ENCODE measurements at regions not wholly inside any gene's neighbourhood (a gene's known extent, or its start where the extent isn't known, plus 50 kb on each side); places are given as distances from the start of the nearest gene placed in this dataset.
"Not testable (repeated sequence)": the region's sequence is repeated elsewhere in the genome, so short reads cannot be mapped to it uniquely, and the experiment has no call there.

DNA sequence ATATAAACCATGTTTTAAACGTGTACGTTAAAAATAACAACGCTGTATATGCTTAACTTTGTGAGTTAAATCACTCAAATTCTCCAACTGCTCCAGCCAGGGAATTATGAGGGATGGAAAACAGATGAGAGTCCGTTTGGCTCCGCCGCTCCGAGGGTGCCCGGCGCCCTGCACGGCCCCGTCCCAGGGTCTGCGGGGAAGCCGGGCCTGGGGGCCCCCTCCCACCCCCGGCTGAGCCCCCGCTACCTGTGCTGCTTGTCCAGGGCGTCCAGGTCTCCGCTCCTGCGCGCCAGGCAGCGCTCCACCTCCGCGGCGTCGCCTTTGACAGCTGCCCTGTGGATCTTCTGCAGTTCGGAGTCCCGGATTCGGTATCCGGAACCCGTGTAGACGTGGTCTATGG lies 415.5 kb downstream of the FOXD4L4 start:
- in situ Hi-C loops (cut with MboI; ENCODE audit: low sequenced_read_pairs, unreplicated experiment); DNase-seq (ENCODE audit: low spot score): not testable (repeated sequence)

DNA sequence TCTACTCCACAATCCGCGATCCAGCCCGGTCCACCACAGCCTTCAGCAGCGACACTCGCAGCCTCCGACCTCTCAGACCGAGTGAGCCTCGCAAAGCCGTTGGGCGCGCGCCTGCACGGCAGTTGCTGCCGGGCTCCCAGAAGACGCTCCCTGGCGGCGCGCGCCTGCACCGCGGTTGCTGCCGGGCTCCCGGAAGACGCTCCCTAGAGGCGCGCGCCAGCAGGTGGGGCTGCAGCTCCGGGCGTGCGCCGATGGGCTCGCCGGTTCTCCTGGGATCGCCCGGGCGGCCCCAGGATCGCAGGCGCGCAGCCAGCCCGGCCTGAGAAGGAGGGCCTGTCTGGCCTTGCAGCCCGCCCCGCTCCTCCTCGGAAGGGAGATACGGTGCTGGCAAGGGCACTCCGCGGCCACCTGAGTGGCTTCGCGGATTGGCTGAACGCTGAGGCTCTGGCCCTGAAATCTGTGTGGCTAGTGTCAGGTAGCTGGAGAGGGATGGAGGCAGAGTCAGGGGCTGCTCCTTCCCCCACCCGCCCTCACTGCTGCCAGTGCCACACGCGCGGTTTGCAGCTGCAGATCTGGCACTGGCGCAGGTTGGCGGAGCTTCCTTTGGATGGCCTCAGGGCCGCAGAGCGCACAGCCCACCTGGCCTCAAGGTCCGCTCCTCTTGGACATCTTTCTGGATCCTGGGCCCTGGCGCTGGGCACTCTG lies 416.2 kb downstream of the FOXD4L4 start:
- in situ Hi-C loops (cut with MboI; ENCODE audit: low sequenced_read_pairs, unreplicated experiment); DNase-seq (ENCODE audit: low spot score): not testable (repeated sequence)
- TF ChIP-seq, protein P1, sequence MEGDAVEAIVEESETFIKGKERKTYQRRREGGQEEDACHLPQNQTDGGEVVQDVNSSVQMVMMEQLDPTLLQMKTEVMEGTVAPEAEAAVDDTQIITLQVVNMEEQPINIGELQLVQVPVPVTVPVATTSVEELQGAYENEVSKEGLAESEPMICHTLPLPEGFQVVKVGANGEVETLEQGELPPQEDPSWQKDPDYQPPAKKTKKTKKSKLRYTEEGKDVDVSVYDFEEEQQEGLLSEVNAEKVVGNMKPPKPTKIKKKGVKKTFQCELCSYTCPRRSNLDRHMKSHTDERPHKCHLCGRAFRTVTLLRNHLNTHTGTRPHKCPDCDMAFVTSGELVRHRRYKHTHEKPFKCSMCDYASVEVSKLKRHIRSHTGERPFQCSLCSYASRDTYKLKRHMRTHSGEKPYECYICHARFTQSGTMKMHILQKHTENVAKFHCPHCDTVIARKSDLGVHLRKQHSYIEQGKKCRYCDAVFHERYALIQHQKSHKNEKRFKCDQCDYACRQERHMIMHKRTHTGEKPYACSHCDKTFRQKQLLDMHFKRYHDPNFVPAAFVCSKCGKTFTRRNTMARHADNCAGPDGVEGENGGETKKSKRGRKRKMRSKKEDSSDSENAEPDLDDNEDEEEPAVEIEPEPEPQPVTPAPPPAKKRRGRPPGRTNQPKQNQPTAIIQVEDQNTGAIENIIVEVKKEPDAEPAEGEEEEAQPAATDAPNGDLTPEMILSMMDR (IDR thresholded peaks at IDR 0.05; ENCODE audit: borderline replicate concordance, control extremely low read depth, extremely low read depth, insufficient read depth, missing control alignments), result peak; percentile 49

DNA sequence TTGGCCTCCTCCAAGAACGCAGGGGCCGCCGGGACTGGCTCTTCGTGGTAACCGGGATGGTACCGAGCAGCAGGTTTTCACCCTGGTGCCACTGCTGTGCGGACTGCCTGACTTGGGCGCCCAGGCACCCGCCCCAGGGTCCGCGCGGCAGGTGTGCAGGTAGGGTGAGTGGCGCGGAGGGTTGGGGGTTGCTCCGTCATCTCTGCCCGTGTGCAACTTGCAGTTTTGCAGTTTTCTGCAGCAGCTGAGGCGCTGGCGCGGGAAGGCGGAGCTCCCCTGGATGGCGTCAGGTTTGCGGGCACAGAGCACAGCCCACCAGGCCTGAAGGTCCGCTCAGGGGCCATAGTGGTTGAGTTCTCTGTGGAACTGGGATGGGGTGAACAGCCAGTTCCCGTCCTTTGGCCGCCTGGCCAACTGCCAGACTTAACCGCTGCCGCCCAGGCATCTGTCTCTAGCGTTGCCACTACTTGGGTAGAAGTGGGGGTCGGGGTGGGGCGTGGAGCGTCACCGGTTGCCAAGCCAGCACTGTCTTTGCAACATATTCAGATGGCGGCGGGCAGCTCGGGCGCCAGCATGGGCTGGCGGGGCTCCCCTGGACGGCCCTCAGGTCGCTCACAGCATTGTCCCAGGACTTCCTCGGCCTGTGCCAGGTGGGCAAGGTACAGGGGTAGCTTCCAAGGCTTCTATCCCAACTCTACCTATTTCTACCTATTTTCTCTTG lies 417.2 kb downstream of the FOXD4L4 start:
- DNase-seq (ENCODE audit: low spot score); in situ Hi-C loops (cut with MboI; ENCODE audit: low sequenced_read_pairs, unreplicated experiment): not testable (repeated sequence)

DNA sequence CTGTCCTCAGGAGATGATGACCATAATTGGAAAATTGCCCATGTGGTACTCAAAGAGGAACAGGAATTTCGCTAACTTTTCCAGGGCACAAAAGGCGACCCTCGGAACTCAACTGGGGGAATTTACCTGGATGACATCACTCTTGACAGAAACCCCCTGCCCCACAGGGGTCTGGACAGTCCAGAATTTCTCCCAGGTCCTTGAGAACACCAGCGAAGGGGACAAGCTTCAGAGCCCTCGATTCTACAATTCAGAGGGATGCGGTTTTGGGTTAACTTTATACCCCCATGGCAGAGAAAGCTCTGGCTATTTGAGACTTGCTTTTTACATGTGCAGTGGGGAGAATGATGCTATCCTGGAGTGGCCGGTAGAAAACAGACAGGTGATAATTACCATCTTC lies 445.4 kb downstream of the FOXD4L4 start:
- DNase-seq (ENCODE audit: low spot score); in situ Hi-C loops (cut with MboI; ENCODE audit: low sequenced_read_pairs, unreplicated experiment): not testable (repeated sequence)

DNA sequence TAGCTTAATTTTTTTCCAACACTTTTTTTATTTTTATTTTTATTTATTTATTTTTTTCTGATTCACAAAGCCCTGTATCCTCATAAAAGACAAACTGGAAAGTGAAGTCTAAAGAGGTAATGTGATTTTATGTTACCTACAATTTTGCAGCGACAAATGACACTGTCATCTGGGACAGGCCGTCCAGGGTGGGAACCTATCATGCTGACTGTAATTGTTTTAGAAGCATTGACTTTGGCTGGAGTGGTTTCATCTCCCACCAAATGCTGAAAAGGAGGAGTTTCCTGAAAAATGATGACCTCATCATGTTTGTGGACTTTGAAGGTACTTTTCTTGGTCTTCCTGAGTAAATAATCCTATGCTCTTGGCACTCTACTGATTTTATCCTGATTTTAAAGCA lies 446.7 kb downstream of the FOXD4L4 start:
- in situ Hi-C loops (cut with MboI; ENCODE audit: low sequenced_read_pairs, unreplicated experiment); DNase-seq (ENCODE audit: low spot score): not testable (repeated sequence)

DNA sequence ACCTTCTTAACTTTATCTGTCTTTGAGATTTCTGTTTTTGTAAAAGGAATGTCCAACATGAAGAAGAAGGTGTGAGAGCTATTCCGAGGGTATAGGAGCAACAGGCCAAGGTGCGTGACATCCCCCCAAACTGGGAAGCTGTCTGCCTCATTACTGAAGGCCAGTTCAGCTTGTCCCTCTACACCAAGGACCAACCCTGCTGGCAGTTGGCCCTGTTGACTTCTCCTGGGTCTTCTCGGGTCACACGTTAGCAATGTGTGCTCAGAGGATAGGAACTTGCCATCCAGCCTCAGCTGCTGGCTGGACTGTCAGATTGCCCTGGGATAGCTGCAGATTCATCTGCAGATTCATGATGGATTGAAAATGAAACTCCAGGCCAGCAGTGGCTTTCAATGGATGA lies 460.3 kb downstream of the FOXD4L4 start:
- in situ Hi-C loops (cut with MboI; ENCODE audit: low sequenced_read_pairs, unreplicated experiment); DNase-seq (ENCODE audit: low spot score): not testable (repeated sequence)

DNA sequence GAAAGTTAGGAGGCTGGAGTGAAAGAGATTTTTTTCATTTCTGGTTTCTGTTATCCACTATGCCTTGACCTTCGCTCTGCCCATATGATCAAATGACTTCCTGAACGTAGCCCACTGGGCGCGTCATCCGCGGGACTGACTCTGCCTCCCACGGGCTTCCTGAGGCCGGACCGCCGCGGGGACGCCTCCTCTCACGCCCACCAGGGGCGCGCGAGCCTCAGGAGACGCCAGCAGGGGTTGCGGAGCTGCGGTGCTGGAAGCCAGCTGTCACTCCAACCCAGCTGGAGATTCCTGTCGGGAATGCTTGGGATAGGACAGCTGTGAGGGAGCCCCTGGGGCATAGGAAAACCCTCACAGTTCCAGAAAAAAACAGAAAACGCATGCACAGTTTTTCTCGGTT lies 461.5 kb downstream of the FOXD4L4 start:
- in situ Hi-C loops (cut with MboI; ENCODE audit: low sequenced_read_pairs, unreplicated experiment); DNase-seq (ENCODE audit: low spot score): not testable (repeated sequence)

DNA sequence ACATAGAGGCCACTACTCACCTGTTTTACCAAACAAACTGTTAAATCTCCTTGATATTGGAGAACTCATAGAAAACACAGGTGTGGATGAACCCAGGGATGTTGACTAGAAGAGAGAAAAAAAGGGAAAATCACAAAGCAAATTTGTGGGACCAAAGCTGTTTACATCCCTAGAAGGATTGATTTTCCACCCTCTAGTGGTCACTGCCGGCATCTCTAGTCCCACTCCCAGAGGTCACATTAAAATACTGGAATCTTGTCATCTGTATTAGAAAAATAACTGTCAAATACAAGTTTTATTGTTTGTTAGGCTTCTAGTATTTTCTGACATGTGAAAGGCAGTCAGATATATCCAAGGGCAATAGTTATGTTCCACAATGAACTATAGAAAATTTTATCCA lies 469.7 kb downstream of the FOXD4L4 start:
- DNase-seq (ENCODE audit: low spot score); in situ Hi-C loops (cut with MboI; ENCODE audit: low sequenced_read_pairs, unreplicated experiment): not testable (repeated sequence)

DNA sequence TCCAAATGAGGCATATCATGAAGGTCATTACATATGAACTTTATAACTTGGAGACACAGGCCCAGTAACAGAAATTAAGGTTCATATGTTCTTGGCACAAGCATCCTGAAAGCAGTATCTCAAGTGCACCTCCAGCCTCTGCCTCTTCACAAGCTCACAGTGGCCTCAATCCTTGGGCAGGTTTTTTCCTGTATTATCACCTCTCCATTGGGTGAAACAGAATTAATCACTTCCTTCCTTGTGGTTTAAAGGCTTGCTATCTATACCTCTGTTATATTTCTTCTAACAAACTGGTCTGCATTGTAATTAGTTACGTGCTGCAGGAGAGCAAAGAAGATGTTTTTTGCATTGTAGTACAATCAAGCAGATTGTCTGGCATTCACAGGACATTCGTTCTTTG lies 471.0 kb downstream of the FOXD4L4 start:
- in situ Hi-C loops (cut with MboI; ENCODE audit: low sequenced_read_pairs, unreplicated experiment), result not testable (repeated sequence)

DNA sequence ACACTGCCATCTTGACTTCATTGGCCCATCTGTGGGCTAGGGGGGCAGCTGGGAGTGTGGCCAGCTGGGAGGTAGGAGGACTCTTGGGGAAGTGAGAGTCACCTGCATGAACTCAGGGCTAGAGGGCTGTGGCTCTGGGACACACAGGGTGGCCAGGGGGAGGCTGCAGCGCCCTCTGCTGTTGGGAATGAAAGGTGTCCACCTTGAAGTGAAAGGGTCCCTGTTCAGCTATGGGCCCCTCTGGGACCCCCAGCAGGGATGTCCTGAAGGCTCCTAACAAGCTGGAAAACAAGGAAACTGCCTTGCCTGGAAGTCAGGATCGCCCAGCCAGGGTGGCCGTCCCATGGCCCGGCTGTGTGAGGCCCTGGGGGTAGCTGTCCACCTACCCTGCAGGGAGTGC lies 507.8 kb downstream of the FOXD4L4 start:
- in situ Hi-C loops (cut with MboI; ENCODE audit: low sequenced_read_pairs, unreplicated experiment); DNase-seq (ENCODE audit: low spot score): not testable (repeated sequence)

More for the DNA sequence above, 471.0 kb downstream of the FOXD4L4 start:
- DNase-seq (ENCODE audit: low spot score), result not testable (repeated sequence)

DNA sequence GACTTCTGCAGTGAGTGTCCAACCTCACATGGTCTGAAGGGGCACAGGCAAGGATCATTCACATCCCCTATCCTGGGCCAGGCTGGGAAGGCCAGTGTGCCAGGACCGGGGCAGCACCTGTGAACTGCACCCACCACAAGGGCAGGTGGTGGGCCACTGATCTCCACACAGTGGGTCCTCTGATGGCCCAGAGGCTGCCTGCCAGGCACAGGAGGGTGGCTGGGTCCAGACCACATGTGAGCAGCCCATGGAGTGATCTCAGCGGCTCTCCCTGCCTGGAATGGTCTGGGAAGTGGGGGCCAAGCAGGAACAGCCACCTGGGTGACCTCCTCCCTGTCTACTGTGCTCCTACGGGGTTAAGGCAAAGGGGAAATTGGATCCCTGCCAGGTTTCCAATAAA lies 508.5 kb downstream of the FOXD4L4 start:
- not testable (repeated sequence) for DNase-seq (ENCODE audit: low spot score)

DNA sequence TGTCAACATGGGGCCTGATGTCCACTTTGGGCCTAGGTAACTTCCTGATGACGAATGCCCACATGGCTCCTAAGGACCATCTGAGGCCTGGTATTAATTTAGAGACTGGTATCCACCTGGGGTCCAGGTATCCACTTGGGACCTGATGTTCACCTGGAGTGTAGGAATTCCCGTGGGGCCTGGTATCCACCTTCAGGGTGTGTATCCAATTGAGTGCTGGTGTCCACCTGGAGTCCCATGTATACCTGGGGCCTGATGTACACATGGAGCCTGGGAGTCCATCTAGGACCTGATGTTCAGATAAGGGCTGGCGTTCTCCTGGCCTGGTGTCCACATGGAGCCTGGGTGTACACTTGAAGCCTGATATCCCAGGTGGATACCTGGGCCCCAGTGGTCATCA lies 520.6 kb downstream of the FOXD4L4 start:
- DNase-seq (ENCODE audit: low spot score); in situ Hi-C loops (cut with MboI; ENCODE audit: low sequenced_read_pairs, unreplicated experiment): not testable (repeated sequence)

More for the DNA sequence above, 508.5 kb downstream of the FOXD4L4 start:
- in situ Hi-C loops (cut with MboI; ENCODE audit: low sequenced_read_pairs, unreplicated experiment), result not testable (repeated sequence)

DNA sequence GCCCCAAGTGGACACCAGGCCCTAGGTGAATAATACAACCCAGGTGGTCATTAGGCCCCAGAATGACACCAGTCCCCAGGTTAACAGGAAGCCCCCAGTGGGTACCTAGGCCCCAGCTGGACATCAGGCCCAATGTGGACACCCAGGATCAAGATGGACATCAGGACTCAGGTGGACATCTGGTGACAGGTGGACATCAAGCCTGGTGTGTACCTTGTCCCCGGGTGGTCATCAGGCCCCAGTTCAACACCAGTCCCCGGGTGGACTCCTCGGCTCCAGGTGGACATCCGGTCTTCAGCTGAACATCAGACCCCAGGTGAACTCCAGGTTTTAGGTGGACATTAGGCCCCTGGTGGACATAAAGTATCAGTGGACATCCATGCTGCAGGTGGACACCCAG lies 524.6 kb downstream of the FOXD4L4 start:
- in situ Hi-C loops (cut with MboI; ENCODE audit: low sequenced_read_pairs, unreplicated experiment); DNase-seq (ENCODE audit: low spot score): not testable (repeated sequence)

DNA sequence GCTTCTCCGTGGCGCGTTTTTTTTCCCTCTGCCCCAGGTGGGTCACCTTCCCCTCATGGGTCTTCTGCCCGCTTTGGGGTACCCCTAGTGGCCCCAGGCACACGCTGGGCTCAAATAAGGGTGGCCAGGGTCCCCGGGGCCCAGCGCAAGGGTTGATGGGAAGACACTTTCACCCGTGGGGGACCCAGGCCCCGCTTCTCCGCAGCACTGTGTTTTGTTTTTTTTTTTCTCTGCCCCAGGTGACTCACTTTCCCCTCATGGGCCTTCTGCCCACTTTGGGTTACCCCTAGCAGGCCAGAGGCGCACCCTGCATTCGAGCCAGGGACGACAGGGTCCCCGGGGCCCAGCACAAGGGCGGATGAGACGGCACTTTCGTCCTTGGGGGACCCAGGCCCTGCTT lies 526.7 kb downstream of the FOXD4L4 start:
- DNase-seq (ENCODE audit: low spot score); in situ Hi-C loops (cut with MboI; ENCODE audit: low sequenced_read_pairs, unreplicated experiment): not testable (repeated sequence)

DNA sequence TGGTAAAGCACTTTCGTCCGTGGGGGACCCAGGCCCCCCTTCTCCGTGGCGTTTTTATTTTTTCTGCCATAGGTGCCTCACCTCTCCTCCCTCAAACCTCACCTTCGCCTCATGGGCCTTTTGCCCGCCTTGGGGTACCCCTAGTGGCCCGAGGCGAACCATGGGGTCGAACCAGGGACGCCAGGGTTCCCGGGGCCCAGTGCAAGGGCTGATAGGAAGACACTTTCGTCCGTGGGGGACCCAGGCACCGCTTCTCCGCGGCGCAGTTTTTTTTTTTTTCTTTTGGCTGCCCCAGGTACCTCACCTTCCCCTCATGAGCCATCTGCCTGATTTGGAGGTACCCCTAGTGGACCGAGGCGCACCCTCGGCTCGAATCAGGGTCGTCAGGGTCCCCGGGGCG lies 527.8 kb downstream of the FOXD4L4 start:
- DNase-seq (ENCODE audit: low spot score); in situ Hi-C loops (cut with MboI; ENCODE audit: low sequenced_read_pairs, unreplicated experiment): not testable (repeated sequence)

DNA sequence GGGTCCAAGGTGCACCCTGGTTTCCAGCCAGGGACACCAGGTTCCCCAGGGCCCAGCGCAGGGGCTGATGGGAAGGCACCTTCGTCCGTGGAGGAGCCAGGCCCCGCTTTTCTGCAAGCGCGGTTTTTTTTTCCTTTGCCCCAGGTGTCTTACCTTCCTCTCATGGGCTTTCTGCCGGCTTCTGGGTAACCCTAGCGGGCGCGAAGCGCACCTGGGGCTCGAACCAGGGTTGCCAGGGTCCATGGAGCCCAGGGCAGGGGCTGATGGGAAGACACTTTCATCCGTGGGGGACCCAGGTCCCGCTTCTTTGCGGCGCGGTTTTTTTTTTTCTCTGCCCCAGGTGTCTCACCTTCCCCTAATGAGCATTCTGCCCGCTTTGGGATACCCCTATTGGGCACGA lies 529.3 kb downstream of the FOXD4L4 start:
- DNase-seq (ENCODE audit: low spot score); in situ Hi-C loops (cut with MboI; ENCODE audit: low sequenced_read_pairs, unreplicated experiment): not testable (repeated sequence)

DNA sequence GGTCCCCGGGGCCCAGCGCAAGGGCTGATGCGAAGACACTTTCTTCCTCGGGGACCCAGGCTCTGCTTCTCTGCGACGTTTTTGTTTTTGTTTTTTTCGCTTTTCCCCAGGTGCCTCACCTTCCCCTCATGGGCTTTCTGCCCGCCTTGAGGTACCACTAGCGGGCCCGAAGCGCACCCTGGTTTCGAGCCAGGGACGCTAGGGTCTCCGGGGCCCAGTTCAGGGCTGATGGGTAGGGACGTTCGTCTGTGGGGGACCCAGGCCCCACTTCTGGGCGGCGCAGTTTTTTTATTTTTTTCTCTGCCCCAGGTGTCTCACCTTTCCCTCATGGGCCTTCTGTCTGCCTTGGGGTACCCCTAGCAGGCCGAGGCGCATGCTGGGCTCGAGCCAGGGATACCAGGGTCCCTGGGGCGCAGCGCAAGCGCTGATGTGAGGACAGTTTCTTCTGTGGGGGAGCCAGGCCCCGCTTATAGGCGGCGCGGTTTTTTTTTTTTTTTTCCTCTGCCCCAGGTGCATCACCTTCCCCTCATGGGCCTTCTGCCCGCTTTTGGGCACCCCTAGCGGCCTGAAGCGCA lies 530.0 kb downstream of the FOXD4L4 start:
- DNase-seq (ENCODE audit: low spot score); in situ Hi-C loops (cut with MboI; ENCODE audit: low sequenced_read_pairs, unreplicated experiment): not testable (repeated sequence)

DNA sequence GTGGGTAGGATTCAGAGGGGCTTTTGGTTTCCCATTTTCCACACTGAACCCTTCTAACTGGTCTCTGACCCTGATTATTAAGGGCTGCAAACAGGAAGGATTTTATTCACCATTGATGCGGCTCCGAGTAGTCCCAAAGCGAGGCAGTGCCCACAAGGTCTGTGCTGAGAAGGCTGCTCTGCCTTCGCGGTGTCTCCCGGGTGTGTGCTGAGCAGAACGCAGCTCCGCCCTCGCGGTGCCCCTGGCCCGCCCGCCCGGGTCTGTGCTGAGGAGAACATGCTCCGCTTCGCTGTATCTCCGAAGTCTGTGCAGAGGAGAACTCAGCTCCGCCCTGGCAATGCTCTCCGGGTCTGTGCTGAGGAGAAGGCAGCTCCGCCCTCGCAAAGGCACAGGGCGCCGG lies 530.7 kb downstream of the FOXD4L4 start:
- DNase-seq (ENCODE audit: low spot score); in situ Hi-C loops (cut with MboI; ENCODE audit: low sequenced_read_pairs, unreplicated experiment): not testable (repeated sequence)

Measured in GM13976 (cell line).